K562 (cell line): ENCODE measurements at regions not wholly inside any gene's neighbourhood (a gene's known extent, or its start where the extent isn't known, plus 50 kb on each side); places are given as distances from the start of the nearest gene placed in this dataset.

Source experiments
- CTCF ChIP-seq, 3 experiments: IDR thresholded peaks in 2 of 3; conservative IDR thresholded peaks in 1 of 3; 2 replicates each; pipeline ENCODE4 v1.5.1; 2011 to 2012; ENCODE audit warnings: low read length in 3 of 3, mild to moderate bottlenecking in 3 of 3, control low read depth in 2 of 3, improper control_type of control experiment in 1 of 3, inconsistent platforms in 1 of 3, low read depth in 1 of 3, mixed read lengths in 1 of 3, moderate library complexity in 1 of 3; ENCODE audit not compliant: insufficient read depth in 2 of 3
- EP300 ChIP-seq: IDR thresholded peaks from 2 replicates; pipeline ENCODE4 v1.6.1; 2012; ENCODE audit warnings: low read length, improper control_type of control experiment
- HDGF ChIP-seq: fragments of 450-650 bp; IDR thresholded peaks from 2 replicates; pipeline ENCODE4 v1.6.1; 2016
- USF2 ChIP-seq: sonication (generic); formaldehyde crosslinking; IDR thresholded peaks from 2 replicates; pipeline ENCODE4 v1.5.0; 2020; ENCODE audit warnings: missing genetic modification reagents
- ZNF232 ChIP-seq: sonication (generic); formaldehyde crosslinking; IDR thresholded peaks from 2 replicates; pipeline ENCODE4 v1.8.0; 2022; ENCODE audit warnings: mild to moderate bottlenecking, missing genetic modification reagents

- TF ChIP-seq CTCF (IDR thresholded peaks at IDR 0.05 in 2 of 3, conservative IDR thresholded peaks at IDR 0.05 in 1 of 3; ENCODE audit: insufficient read depth in 2 of 3, low read depth in 1 of 3, low read length in 3 of 3) (no peak), HDGF (no peak), EP300 (no peak), ZNF232 (CRISPR knock-in tag) (no peak), USF2 (no peak)
These were observed 1138.1 kb upstream of the CHAC2 start for GRCh38 chr2:52629531-52629930.
